ENCODE measurements at regions not wholly inside any gene's neighbourhood (a gene's known extent, or its start where the extent isn't known, plus 50 kb on each side); places are given as distances from the start of the nearest gene placed in this dataset.
A peak's percentile ranks its signal among the peaks of the same experiment; 100 is the strongest.
"Not testable (repeated sequence)": the region's sequence is repeated elsewhere in the genome, so short reads cannot be mapped to it uniquely, and the experiment has no call there.

DNA sequence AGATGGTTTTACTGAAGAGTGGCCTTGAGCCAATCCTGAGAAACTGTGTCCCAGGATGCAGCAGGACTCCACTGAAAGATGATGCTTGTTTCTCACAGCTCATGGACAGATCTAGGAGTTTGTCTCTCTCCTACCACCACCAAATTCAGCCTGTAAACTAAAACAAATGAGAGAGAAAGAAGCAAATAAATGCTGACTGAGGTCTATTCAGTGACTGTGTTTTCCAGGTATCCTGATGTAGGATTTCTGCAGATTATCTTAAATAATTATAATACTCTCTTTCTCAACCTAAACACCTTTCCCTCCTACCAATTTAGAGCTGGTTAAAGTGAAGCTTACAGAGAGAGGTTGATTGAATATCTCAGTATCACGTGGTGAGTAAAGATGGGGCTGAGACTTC, 599.6 kb upstream of the LCORL start:
- DNase-seq = no peak

DNA sequence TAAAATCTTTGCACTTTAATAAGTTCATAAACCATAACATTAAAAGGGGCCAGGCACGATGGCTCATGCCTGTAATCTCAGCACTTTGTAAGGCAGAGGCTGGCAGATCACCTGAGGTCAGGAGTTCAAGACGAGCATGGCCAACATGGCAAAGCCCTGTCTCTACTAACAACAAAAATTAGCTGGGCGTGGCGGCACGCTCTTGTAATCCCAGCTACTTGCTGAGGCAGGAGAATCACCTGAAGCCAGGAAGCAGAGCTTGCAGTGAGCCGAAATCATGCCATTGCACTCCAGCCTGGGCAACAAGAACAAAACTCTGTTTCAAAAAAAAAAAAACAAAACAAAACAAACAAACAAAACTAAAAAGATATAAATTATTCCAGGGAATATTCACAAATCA, 595.2 kb upstream of the LCORL start:
- no peak for DNase-seq

DNA sequence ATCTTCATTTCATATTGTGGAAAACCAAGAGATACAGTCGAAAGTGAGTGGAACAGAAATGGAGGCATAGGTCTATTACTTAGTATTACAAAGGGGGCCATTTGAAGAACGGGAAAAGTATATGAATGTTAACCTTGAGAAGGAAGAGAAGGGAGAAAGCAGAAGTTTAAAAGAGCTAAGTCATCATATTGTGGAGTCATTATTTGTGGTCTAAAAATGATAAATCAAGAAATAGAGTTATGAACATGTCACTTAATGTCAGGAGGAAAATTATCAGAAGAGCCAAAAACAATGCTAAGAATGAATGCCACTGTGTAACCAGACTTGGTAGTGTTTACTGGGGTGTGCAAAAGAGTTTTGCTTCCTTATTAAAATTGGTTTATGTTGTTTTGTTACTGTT, 589.5 kb upstream of the LCORL start:
- DNase-seq = no peak

DNA sequence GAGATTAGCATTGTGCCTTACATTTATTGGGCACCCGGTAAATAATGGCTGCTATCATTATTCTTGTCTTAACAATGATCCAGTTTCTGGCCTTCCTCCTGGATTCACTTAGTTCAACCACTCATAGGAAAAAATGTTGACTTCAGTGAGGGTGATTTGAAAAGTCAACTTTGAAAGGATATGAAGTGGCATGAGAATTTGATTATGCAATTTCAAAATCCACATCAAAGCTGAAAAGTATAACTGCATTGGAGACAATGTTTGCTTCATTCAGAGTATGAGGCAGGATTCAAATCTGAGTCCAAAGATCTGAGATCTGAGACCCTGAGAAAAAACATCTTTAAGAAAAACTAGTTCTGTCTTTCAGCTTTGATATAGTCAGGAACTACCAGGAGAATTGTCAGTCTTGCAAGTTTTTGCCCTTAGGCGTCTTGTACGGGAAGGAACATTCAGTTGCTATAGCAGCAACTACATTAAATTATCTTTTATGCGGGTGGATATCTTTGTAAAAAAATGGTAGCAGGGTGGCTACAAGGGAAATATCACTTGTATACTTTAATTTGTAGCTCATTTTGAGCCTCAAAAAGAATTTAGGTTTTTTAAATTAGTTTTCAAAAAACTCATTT, 587.5 kb upstream of the LCORL start:
- no peak for DNase-seq

DNA sequence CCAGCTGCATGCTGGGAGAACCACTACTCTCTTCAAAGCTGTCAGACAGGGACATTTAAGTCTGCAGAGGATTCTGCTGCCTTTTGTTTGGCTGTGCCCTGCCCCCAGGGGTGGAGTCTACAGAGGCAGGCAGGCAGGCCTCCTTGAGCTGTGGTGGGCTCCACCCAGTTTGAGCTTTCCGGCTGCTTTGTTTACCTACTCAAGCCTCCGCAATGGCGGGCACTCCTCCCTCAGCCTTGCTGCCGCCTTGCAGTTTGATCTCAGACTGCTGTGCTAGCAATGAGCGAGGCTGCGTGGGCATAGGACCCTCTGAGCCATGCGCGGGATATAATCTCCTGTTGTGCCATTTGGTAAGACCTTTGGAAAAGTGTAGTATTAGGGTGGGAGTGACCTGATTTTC, 581.1 kb upstream of the LCORL start:
- DNase-seq = not testable (repeated sequence)

DNA sequence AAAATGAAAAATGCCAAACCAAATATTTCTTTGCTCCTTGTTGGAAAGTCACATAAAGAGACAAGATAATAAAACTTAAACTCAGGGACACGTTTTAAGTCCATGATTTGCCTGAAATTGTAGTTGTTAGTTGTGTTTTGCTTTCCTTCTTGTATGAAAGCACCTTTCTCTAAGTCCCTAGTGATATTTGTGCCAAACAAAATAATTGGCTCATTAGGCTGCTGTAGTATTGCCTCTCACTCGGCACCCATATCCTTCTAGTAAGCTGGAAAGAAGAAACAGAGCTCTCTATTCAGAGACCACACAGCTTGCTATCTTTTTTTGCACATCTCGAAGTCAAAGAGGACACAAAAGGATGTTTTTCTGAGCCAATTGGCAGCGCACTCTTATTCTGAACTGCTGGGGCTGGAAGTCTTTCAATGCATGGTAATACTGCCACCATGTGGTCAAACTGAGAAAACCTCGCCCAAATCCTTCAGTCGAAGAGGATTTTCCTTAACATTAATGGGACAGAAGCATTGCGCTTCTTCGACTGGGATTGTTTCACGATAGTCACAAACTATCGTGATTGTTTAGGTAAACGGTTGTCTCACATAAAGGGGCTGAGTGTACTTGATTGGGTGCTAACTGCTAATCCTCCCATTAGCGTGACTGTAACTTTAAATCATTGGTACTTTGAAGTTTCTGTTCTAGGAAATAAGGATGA, 571.9 kb upstream of the LCORL start:
- peak; percentile 53 for DNase-seq

DNA sequence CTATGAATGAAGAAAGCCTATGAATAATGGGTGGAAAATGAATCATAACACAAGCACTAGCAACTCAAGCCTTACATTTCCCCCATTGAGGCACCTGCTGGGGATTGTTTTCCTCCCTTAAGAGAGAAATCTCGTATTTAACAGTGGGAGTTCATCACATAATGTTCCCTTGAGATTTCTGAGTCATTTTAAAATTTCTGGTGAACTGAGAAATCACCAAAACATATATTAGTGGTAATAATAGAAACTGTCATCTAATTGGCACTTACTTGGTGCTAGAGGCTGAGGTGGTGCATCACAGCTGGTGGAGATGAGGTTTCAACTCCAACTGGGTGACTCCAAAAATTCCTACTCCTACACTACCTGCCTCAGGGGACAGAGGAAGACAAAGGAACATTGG, 561.3 kb upstream of the LCORL start:
- DNase-seq = no peak

DNA sequence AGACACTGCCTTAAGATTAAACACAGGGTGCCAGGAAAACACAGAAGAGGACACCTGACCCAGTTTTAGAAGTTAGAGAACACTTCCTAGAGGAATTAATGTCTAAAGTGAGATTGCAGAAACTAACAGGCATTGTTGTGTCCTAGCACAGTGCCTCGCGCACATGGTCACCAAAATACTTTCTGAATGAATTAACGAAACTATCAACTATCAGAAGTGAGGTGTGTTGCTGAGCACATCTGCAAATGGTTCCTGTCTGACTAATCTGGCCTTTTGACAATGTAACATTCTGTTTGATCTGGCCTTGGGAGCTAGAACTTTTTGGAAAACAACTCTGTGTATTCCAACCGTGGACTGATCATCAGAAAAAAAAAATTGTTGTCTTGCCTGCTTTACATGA, 556.8 kb upstream of the LCORL start:
- no peak for DNase-seq

DNA sequence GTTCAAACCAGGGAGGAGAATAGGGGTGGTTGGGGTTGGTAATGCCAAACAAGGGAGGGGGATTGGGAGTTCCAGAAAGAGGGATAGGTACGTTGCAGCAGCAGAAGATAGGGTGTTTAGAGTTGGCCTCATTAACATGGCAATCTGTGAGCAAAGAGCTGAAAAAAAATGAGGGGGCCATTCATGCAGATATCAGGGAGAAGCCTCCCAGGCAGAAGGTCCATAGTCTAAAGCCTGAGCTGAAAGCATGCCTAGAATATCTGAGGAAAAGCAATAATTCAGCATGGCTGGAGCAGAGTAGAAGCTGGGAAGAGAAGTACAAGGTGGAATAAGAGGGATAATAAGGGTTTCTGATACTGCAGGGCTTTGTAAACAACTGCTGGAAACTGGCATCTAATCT, 550.9 kb upstream of the LCORL start:
- DNase-seq = no peak

DNA sequence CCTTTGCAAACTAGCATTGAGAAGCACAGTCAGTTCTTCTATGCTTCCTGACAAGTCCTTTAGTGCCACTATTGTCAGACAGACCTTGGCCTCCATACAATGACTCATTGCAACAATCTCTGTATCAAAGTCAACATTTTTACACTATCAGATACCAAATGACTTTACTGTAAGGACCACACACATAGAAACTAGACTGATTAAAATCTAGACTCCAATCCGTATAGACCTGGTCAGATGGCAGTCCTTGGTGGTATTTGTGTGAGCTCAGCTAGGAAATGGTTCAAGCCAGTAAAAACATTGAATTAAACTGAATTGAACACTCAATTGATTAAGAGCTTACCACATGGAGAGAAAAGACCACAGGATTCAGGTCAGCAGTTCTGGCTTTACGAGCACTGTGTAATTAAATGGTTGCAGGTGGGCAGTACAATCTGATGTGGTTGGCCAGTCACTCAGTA, 549.8 kb upstream of the LCORL start:
- DNase-seq = no peak

DNA sequence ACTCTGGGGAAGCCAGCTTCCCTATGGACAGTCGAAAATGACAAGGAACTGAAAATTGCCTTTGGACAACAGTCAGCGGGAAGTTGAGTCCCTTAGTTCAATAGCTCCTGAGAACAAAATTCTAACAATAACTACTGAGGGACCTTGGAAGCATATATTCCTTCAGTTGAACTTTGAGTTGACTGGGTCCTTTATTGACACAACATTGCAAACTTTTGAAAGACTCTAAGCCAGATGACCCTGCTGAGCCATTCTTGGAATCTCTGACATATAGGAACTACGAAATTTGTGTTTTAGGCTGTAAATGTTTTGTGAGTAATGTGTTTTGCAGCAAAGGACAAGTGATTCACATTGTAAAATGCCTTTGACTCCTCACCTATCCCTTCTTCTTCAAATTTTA, 548.8 kb upstream of the LCORL start:
- DNase-seq = no peak

DNA sequence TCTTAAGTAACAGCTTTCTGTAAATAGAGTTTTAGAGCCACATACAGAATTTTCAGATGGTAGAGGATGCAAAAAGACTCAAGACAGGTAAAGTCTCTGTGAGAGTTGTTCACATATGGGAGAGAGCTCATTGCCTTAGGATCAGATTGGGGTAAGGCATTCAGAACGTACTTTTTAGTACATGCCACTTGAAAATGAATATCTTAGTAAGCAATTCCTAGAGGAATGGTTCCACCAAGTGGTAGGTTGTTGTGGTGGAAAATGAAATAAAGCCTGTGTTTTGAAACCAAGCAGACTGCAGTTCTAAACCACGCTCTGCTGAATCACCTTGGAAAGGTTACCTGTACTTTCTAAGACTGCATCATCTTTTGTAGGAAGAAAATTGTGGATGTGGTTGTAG, 547.0 kb upstream of the LCORL start:
- no peak for DNase-seq

DNA sequence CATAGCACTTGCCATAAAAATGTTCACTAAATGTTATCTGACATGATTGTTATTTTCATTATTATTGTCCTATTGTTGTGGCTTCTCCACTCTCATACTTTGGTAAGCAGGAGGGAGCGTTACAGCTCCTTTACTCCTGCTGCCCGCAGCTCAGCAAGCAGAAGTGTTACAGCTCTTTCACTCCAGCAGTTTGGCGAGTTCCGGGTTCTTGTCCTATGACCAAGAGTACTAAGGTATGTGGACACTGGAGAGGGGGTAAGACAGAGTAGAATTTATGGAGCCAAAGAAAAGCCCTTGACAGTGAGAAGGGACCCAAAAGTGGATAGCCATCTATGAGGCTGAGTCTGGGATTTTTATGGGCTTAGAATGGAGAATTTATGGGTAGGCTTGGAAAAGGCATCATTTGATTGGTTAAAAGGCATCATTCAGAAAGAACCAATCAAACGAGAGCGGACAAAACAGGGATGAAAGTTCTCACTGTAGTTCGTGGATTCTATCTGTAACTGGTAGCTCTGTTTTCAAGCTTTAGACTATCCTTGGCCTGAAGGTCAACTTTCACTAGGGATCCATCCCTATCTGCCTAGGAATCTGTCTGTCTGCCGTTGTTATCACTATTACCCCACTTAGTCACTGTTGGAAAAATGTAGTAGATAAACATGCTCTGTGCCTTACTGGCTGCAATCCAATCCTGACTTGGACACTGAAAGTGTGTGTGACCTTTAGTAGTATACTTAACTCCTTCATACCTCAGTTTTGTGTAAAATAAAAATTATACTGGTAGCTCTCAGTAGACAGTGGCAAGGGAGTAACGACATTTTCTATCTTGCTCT, 545.6 kb upstream of the LCORL start:
- DNase-seq = no peak

DNA sequence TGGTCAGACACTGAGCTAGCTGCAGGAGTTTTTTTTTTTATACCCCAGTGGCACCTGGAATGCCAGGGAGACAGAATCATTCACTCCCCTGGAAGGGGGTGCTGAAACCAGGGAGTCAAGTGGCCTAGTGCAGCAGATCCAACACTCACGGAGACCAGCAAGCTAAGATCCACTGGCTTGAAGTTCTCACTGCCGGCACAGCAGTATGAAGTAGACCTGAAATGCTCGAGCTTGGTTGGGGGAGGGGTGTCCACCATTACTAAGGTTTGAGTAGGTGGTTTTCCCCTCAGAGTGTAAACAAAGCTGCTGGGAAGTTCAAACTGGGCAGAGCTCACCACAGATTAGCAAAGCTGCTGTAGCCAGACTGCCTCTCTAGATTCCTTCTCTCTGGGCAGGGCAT, 537.9 kb upstream of the LCORL start:
- DNase-seq = no peak

DNA sequence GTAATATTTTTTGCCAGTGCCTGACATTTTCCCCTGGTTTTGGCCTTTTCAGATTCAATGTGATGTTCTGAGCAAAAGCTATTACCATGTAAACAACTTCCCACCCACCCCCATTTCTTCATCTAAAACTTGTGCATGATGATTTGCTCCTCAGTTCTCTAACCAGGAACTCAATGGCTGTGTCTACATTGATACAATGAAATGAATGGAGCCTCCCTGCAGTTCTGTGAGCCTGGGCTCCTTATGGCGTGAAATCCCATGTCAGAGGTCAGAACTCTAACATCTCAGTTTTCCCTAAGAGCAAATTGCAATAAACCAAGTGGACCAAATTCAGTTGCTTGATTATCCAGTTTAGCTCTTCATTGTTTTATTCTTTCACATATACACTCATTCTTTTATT, 534.8 kb upstream of the LCORL start:
- no peak for DNase-seq

DNA sequence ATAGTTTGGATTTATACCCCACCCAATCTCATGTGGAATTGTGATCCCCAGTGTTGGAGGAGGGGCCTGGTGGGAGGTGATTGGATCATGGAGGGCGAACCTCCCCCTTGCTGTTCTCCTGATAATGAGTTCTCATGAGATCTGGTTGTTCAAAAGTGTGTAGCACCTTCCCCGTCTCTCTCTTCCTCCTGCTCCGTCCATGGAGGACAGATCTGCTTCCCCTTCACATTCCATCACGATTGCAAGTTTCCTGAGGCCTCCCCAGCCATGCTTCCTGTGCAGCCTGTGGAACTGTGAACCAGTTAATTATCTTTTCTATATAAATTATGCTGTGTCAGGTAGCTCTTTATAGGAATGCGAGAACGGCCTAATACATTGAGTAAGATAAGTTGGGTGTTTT, 518.8 kb upstream of the LCORL start:
- DNase-seq = no peak

DNA sequence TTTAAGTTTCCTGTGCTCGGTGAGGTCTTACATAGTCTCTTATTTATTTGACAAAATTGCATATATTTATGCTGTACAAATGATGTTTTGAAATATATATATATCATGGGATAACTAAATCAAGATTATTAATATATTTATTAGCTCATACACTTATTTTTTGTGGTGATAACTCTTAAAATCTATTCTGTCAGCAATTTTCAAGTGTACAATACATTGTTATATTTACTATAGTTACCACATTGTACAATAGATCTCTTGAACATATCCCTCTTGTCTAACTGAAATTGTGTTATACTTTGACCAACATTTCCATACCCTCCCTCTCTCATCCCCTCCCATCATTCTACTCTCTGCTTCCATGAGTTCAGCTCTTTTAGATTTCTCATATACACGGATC, 516.6 kb upstream of the LCORL start:
- no peak for DNase-seq

DNA sequence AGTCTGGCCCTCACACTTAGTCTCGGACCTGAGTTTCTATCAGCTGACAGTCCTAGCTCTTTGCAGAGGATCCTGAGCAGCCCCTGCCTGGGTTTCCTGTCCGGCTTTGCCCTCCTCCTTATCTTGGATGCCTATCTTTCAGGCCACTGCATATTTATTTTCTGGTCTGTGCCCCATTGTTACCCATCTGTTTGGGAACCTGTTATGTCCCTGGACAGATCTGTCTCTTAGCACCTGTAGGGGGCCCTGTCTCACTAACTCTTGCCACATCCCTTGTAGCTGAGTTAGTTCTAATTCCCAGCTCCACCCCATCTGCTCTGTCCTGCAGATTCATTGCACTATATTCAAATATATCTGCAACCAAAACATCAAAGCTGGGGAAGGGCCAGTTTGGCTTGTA, 514.9 kb upstream of the LCORL start:
- no peak for DNase-seq

DNA sequence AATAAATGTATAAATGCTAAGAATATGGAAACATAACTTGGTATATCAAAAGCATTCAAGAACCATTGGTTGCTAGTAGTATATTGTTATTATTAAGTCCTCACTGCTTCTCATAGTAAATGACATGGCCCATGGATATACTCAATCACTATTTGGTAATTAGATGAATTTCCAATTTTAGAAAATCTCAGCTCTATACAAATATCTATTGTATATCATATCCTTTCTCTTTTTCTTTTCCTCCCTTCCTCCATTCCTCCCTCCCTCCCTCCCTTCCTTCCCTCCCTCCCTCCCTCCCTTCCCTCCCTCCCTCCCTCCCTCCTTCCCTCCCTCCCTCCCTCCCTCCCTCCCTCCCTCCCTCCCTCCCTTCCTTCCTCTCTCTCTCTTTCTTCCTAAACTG, 514.4 kb upstream of the LCORL start:
- DNase-seq = no peak

DNA sequence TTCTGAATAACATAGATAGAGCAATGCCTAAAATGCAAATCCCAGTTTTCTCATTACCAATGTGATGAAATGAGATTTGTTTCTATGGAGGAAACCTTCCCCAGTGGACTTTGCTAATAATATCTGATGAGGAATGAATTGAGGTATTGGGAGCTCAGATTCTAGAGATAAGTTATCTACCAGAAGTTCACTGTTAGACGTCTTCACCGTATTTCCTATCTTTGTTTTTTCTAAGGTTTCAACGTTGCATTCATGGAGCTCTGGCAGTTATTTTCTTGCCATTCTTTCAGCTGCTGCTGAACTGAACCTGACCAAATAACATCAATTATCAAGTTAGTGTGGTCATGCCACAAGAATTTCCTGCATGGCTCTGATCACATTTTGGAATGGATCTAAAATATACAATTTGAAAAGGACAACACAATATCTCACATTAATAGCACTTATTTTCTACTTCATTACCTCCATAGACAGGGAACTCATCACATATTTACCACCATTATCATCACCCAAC, 511.8 kb upstream of the LCORL start:
- DNase-seq = no peak

DNA sequence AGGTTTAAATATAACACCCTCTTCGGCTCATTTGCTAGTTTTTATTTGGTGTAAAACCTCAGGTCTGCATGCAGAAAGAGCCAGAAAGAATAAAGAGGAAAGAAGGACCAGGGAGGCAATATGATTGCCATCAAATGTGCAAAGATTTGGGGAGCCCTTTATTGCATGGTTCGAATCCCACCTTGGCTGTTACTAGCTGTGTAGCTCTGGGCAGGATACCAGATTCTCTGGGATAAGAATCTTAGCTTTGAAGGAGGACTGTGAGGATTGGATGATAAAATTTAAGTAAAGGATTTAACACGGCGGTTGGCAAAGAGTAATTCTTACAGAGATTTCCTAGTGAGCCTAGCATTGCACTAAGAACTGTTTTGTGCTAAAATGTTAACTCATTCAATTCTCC, 510.2 kb upstream of the LCORL start:
- no peak for DNase-seq

DNA sequence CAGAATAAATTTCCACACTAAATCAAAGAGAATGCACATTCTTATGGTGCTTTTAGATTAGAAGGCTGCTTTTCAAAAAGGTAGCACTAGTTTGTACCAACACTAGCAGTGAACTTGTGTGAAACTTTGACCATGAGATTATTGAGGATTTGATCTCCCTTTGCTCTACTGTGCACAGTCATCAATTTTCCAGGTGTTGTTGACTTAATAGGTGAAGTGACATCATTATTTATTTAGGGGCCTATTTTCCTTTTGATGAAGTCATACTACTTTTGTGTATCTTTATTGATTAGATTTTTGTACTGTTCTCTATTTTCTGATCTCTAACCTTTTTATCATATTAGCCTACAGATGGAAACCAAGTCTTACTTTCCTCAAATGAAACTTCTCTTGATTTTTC, 507.9 kb upstream of the LCORL start:
- no peak for DNase-seq

DNA sequence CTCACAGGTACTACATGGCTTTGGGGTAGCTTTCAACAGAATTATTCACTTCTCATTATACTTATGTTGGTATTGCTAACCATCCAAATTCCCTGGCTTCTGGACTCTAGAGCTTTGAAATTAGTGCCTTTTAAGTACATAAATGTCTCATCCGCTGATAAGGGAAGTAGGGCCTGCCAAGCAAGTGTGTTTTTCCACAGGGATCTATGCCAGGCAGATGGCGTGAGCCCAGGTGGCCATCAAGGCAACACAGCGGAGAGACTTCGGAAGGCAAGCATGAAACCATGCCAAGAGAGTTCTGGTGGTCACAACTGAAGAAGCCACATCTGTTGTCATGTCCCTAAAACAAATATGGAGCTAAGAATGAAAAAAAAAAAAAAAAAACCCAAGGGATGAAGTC, 503.1 kb upstream of the LCORL start:
- DNase-seq = no peak

DNA sequence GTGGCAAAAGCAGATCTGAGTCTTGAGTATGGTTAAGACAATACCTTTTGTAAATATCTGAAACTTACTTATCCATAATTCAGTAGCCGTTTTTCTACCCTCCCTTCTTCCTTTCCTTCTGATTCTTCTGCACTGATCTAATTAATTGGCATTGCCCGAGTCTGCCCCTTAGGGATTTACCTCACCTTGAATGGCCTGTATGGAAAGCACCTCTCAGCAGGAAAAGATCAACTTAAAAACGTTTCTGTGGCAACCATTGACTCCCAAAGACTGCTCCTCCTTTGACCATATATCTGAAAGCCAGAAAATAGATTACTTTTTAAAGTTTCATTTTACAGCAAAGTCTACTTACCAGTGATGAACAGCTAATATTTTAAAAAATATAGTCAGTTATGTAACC, 496.5 kb upstream of the LCORL start:
- no peak for DNase-seq

Measured in inflammatory macrophage treated with lipopolysaccharide for 4 hours (primary cell).